Activated B cell treated with CpG ODN at 0.5 μM for 24 hours (primary cell): ENCODE measurements at regions not wholly inside any gene's neighbourhood (a gene's known extent, or its start where the extent isn't known, plus 50 kb on each side); places are given as distances from the start of the nearest gene placed in this dataset.

Experiments used
- ATAC-seq: fragments of 200-7000 bp; cut with Tn5 transposase; one replicate; pipeline ENCODE4 v1.10.0; 2021; ENCODE audit warnings: low read depth, mild to moderate bottlenecking, moderate library complexity
- CTCF ChIA-PET: fragments of 350-600 bp; sonication (Branson Sonifier 250); formaldehyde crosslinking; loops from one replicate; lab custom pipeline; 2021; ENCODE audit warnings: antibody characterized with exemption; lab: Charles Lee
- POLR2A ChIA-PET: fragments of 350-600 bp; sonication (Branson Sonifier 250); formaldehyde crosslinking; loops from one replicate; lab custom pipeline; 2021; ENCODE audit warnings: antibody characterized with exemption; lab: Charles Lee
- DNase-seq: peaks from one replicate; pipeline ENCODE4 v3.0.0; 2022
- H3K27ac Mint-ChIP-seq: one replicate; pipeline ENCODE4 v1.8.0; 2020; ENCODE audit warnings: mixed read lengths
- H3K27me3 Mint-ChIP-seq: one replicate; pipeline ENCODE4 v1.8.0; 2021; ENCODE audit warnings: mixed read lengths
- H3K36me3 Mint-ChIP-seq: one replicate; pipeline ENCODE4 v1.8.0; 2021; ENCODE audit warnings: low read depth, mixed read lengths
- H3K4me1 Mint-ChIP-seq: one replicate; pipeline ENCODE4 v1.8.0; 2021; ENCODE audit warnings: mixed read lengths
- H3K4me3 Mint-ChIP-seq: one replicate; pipeline ENCODE4 v1.8.0; 2020; ENCODE audit warnings: mild to moderate bottlenecking, mixed read lengths
- H3K9me3 Mint-ChIP-seq: one replicate; pipeline ENCODE4 v1.8.0; 2020; ENCODE audit warnings: mixed read lengths
- intact Hi-C: fragments of 100-400 bp; cut with micrococcal nuclease; formaldehyde crosslinking; loops from one replicate; pipeline ENCODE4 v1.15.1; 2024
- TF ChIP-seq, protein P1 (sequence below): fragments of 200-600 bp; IDR thresholded peaks from one replicate; pipeline ENCODE4 v1.8.0; 2022; ENCODE audit warnings: antibody characterized with exemption, mild to moderate bottlenecking

DNA sequence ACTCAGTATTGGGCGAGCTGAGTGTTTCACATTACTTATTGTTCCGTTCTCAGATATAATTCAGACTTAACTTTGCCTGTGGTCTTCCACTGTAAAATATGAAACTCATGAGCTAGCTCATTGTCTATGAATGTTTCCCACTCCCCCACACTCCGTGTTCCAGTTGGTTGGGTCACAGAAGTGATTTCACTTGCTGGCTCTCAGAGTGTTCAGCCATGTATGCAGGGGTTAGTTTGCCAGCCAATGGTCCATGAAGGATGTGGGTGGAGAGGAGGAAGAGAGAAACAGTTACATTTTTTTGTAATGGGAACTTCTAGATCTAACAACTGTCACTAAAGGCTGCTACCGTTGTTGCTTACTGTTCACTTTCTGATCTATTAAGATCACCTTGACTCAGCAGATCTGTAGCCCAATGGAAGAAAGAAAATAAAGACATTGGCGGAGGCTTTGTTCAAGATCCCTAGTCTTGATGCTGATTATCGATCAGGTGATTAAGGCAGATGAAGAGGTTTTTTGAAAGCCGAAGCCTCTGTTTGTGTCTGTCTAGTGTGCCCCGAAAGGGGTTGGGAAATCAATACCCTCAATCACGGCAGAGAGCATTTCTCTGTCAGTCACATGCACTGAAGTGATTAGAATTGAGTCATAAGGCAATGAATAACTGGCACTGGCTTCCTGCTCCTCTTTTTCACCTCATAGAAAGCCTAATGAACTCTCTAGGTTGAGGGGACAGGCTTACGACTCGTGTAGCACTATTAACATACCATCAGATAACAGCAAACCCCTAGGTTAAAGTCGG lies 279.7 kb upstream of the FIGN start:
- ChIA-PET CTCF (no interaction called here), POLR2A (no interaction called here)
- H3K27ac Mint-ChIP-seq, result no peak overlapping the region
- H3K4me1 Mint-ChIP-seq, result no peaks in the 10 kb centered on the region
- ATAC-seq, result no peak
- TF ChIP-seq, protein P1, sequence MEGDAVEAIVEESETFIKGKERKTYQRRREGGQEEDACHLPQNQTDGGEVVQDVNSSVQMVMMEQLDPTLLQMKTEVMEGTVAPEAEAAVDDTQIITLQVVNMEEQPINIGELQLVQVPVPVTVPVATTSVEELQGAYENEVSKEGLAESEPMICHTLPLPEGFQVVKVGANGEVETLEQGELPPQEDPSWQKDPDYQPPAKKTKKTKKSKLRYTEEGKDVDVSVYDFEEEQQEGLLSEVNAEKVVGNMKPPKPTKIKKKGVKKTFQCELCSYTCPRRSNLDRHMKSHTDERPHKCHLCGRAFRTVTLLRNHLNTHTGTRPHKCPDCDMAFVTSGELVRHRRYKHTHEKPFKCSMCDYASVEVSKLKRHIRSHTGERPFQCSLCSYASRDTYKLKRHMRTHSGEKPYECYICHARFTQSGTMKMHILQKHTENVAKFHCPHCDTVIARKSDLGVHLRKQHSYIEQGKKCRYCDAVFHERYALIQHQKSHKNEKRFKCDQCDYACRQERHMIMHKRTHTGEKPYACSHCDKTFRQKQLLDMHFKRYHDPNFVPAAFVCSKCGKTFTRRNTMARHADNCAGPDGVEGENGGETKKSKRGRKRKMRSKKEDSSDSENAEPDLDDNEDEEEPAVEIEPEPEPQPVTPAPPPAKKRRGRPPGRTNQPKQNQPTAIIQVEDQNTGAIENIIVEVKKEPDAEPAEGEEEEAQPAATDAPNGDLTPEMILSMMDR, result no peak
- H3K36me3 Mint-ChIP-seq, result no peaks in the 10 kb centered on the region
- no peak for DNase-seq
- no peaks in the 10 kb centered on the region for H3K9me3 Mint-ChIP-seq
- no peak overlapping the region for H3K4me3 Mint-ChIP-seq
- no peaks in the 10 kb centered on the region for H3K27me3 Mint-ChIP-seq
- intact Hi-C loops, result no loop called here

GRCh38 chr2:164014791-164015190 lies 279.0 kb upstream of the FIGN start:
- H3K27me3 Mint-ChIP-seq, result no peaks in the 10 kb centered on the region
- no peaks in the 10 kb centered on the region for H3K4me1 Mint-ChIP-seq
- no peaks in the 10 kb centered on the region for H3K36me3 Mint-ChIP-seq
- H3K27ac Mint-ChIP-seq, result no peak overlapping the region
- H3K9me3 Mint-ChIP-seq, result no peaks in the 10 kb centered on the region
- intact Hi-C loops, result no loop called here
- no peak overlapping the region for H3K4me3 Mint-ChIP-seq
- TF ChIP-seq, protein P1, result no peak
- DNase-seq (no peak), ATAC-seq (no peak)
- CTCF ChIA-PET, result no interaction called here
- POLR2A ChIA-PET, result no interaction called here

DNA sequence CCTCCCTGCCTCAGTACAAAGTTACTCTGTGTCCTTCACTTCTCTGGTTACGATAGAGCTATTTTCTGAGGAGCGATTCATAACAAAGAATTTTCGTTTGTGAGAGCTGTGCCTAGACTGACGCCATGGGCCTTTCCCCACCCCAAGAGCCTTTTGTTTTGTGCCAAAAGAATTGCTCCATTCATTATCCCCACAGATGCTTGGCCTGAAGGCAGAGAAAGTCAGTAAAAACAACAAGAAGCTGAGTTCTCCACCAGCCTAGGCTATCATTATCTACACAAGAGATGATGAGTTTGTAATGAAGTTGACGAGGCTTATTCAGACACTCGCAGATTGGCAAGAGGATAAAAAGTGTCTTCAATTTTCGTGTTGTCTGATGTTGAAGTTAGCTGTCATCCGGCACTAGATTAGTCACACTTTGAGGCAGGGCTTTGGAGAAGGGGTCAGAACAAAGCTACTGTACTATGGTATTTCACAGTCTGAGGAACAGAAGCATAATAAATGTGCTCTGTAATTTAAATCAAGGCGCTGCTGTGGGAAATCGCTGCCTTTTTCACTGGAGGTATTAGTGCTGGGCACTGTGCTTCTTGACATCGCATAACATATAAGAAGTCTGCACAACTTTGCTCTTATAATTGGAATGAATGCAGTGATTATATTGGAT lies 278.4 kb upstream of the FIGN start:
- Mint-ChIP-seq H3K36me3 (no peaks in the 10 kb centered on the region), H3K4me3 (no peak overlapping the region), H3K27me3 (no peaks in the 10 kb centered on the region), H3K4me1 (no peaks in the 10 kb centered on the region), H3K27ac (no peak overlapping the region), H3K9me3 (no peaks in the 10 kb centered on the region)
- TF ChIP-seq, protein P1, result no peak
- no peak for DNase-seq
- intact Hi-C loops, result no loop called here
- no peak for ATAC-seq
- ChIA-PET CTCF (no interaction called here), POLR2A (no interaction called here)

DNA sequence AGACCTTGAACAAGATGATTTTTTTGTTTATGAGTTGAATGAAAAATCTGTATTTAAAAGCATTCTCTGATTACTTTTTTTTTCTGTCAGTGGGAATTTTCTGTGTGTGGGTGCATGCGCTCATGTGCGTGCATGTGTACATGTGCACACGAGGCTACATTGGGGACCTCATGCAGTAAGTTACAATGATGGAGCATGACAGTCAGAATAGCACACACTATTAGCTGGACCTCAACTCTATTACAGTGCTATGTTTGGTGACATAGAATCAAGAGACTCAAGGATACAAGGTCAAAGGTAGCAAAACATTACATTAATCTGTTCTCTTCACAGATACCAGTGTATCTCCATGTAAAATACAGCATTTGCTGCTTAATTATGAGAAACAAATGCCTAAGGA lies 276.8 kb upstream of the FIGN start:
- Mint-ChIP-seq H3K27ac (no peak overlapping the region), H3K4me1 (no peaks in the 10 kb centered on the region), H3K9me3 (no peaks in the 10 kb centered on the region), H3K27me3 (no peaks in the 10 kb centered on the region), H3K36me3 (no peaks in the 10 kb centered on the region), H3K4me3 (no peak overlapping the region)
- POLR2A ChIA-PET, result no interaction called here
- intact Hi-C loops, result no loop called here
- no peak for ATAC-seq
- DNase-seq, result no peak
- TF ChIP-seq, protein P1, result no peak
- CTCF ChIA-PET, result no interaction called here

GRCh38 chr2:164009756-164010337 lies 274.0 kb upstream of the FIGN start:
- Mint-ChIP-seq H3K4me3 (no peak overlapping the region), H3K9me3 (no peaks in the 10 kb centered on the region), H3K4me1 (no peaks in the 10 kb centered on the region), H3K27ac (no peak overlapping the region), H3K36me3 (no peaks in the 10 kb centered on the region), H3K27me3 (no peaks in the 10 kb centered on the region)
- DNase-seq (no peak), ATAC-seq (no peak)
- CTCF ChIA-PET, result no interaction called here
- TF ChIP-seq, protein P1, result no peak
- POLR2A ChIA-PET, result no interaction called here
- intact Hi-C loops, result no loop called here
